Type B pancreatic cell (in vitro differentiated cells): ENCODE measurements at regions not wholly inside any gene's neighbourhood (a gene's known extent, or its start where the extent isn't known, plus 50 kb on each side); places are given as distances from the start of the nearest gene placed in this dataset.
A peak's percentile ranks its signal among the peaks of the same experiment; 100 is the strongest.

ENCODE experiments used
- DNase-seq: peaks from one replicate; pipeline ENCODE4 v3.0.0; 2021; ENCODE audit warnings: mixed read lengths; ENCODE audit not compliant: unreplicated experiment; ENCODE audit errors: extremely low spot score
- H3K27ac Mint-ChIP-seq: 2 replicates; pipeline ENCODE4 v1.8.0; 2021; ENCODE audit warnings: mild to moderate bottlenecking, mixed read lengths
- H3K27me3 Mint-ChIP-seq: 2 replicates; pipeline ENCODE4 v1.8.0; 2021; ENCODE audit warnings: mixed read lengths
- H3K36me3 Mint-ChIP-seq: 2 replicates; pipeline ENCODE4 v1.8.0; 2021; ENCODE audit warnings: mixed read lengths
- H3K4me1 Mint-ChIP-seq: one replicate; pipeline ENCODE4 v1.8.0; 2021; ENCODE audit warnings: mixed read lengths; ENCODE audit not compliant: unreplicated experiment
- H3K4me3 Mint-ChIP-seq: 2 replicates; pipeline ENCODE4 v1.8.0; 2021; ENCODE audit warnings: mild to moderate bottlenecking, mixed read lengths
- H3K9me3 Mint-ChIP-seq: 2 replicates; pipeline ENCODE4 v1.8.0; 2021; ENCODE audit warnings: mixed read lengths
- CTCF ChIP-seq: fragments of 200-600 bp; sonication (generic); conservative IDR thresholded peaks from 2 replicates; pipeline ENCODE4 v1.5.0; 2021; ENCODE audit warnings: antibody characterized with exemption, mild to moderate bottlenecking

- Mint-ChIP-seq H3K4me3 (no peak overlapping the region), H3K27me3 (no peaks in the 10 kb centered on the region), H3K4me1 (peaks cover 50% of the 10 kb centered on the region), H3K36me3 (peaks cover 6% of the 10 kb centered on the region), H3K9me3 (no peaks in the 10 kb centered on the region), H3K27ac (no peak overlapping the region)
- no peak for TF ChIP-seq CTCF
- no peak for DNase-seq
These were observed 80.6 kb upstream of the IPO9 start for GRCh38 chr1:201748335-201748734.

GRCh38 chr1:201749059-201749690 lies 79.8 kb upstream of the IPO9 start:
- Mint-ChIP-seq H3K27ac (no peak overlapping the region), H3K36me3 (peaks cover 6% of the 10 kb centered on the region), H3K27me3 (no peaks in the 10 kb centered on the region), H3K4me3 (no peak overlapping the region), H3K9me3 (no peaks in the 10 kb centered on the region), H3K4me1 (peaks cover 55% of the 10 kb centered on the region)
- DNase-seq: no peak
- no peak for TF ChIP-seq CTCF

- peaks cover 57% of the 10 kb centered on the region for H3K4me1 Mint-ChIP-seq
- H3K27me3 Mint-ChIP-seq: no peaks in the 10 kb centered on the region
- no peak for DNase-seq
- H3K4me3 Mint-ChIP-seq: no peak overlapping the region
- H3K9me3 Mint-ChIP-seq: no peaks in the 10 kb centered on the region
- peak overlapping the region; percentile 12 for H3K27ac Mint-ChIP-seq
- H3K36me3 Mint-ChIP-seq: peaks cover 8% of the 10 kb centered on the region
- TF ChIP-seq CTCF: no peak
These were observed 78.8 kb upstream of the IPO9 start for GRCh38 chr1:201750120-201750519.

GRCh38 chr1:201750934-201751333 lies 78.0 kb upstream of the IPO9 start:
- H3K9me3 Mint-ChIP-seq: no peaks in the 10 kb centered on the region
- peaks cover 52% of the 10 kb centered on the region for H3K4me1 Mint-ChIP-seq
- H3K27ac Mint-ChIP-seq: peak overlapping the region; percentile 46
- no peaks in the 10 kb centered on the region for H3K27me3 Mint-ChIP-seq
- TF ChIP-seq CTCF: no peak
- no peak for DNase-seq
- peaks cover 8% of the 10 kb centered on the region for H3K36me3 Mint-ChIP-seq
- H3K4me3 Mint-ChIP-seq: peak overlapping the region; percentile 2

- no peak for TF ChIP-seq CTCF
- Mint-ChIP-seq H3K36me3 (peaks cover 5% of the 10 kb centered on the region), H3K4me3 (peak overlapping the region; percentile 52), H3K4me1 (peaks cover 60% of the 10 kb centered on the region), H3K27ac (no peak overlapping the region), H3K9me3 (no peaks in the 10 kb centered on the region), H3K27me3 (no peaks in the 10 kb centered on the region)
- DNase-seq: no peak
These were observed 77.1 kb upstream of the IPO9 start for GRCh38 chr1:201751872-201752271.

GRCh38 chr1:201752333-201752732 lies 76.6 kb upstream of the IPO9 start:
- peaks cover 64% of the 10 kb centered on the region for H3K4me1 Mint-ChIP-seq
- no peaks in the 10 kb centered on the region for H3K27me3 Mint-ChIP-seq
- H3K9me3 Mint-ChIP-seq: no peaks in the 10 kb centered on the region
- no peak for DNase-seq
- H3K27ac Mint-ChIP-seq: no peak overlapping the region
- peaks cover 5% of the 10 kb centered on the region for H3K36me3 Mint-ChIP-seq
- TF ChIP-seq CTCF: no peak
- H3K4me3 Mint-ChIP-seq: no peak overlapping the region
